Neuronal stem cell (in vitro differentiated cells): ENCODE measurements at regions not wholly inside any gene's neighbourhood (a gene's known extent, or its start where the extent isn't known, plus 50 kb on each side); places are given as distances from the start of the nearest gene placed in this dataset.
A peak's percentile ranks its signal among the peaks of the same experiment; 100 is the strongest.

ENCODE experiments used
- DNase-seq: peaks from one replicate; pipeline ENCODE4 v3.0.0-alpha.2; 2013; ENCODE audit warnings: low spot score
- H2AFZ ChIP-seq: one replicate; pipeline ENCODE4 v1.6.1; 2013; ENCODE audit warnings: mild to moderate bottlenecking, low read length, inconsistent platforms
- H2AK5ac ChIP-seq: 2 replicates; pipeline ENCODE4 v1.6.1; 2013; ENCODE audit warnings: low read depth, mild to moderate bottlenecking, inconsistent platforms, low read length, moderate library complexity, mixed read lengths
- H2BK120ac ChIP-seq: 2 replicates; pipeline ENCODE4 v1.6.1; 2013; ENCODE audit warnings: low read depth, mild to moderate bottlenecking, inconsistent platforms, low read length, moderate library complexity, mixed read lengths
- H2BK12ac ChIP-seq: one replicate; pipeline ENCODE4 v1.6.1; 2013; ENCODE audit warnings: low read length, inconsistent platforms
- H2BK15ac ChIP-seq: 2 replicates; pipeline ENCODE4 v1.6.1; 2013; ENCODE audit warnings: mild to moderate bottlenecking, low read length, inconsistent platforms, mixed read lengths
- H2BK5ac ChIP-seq: one replicate; pipeline ENCODE4 v1.6.1; 2013; ENCODE audit warnings: inconsistent platforms, mild to moderate bottlenecking, low read length, moderate library complexity
- H3K14ac ChIP-seq: one replicate; pipeline ENCODE4 v1.6.1; 2013; ENCODE audit warnings: low read length, inconsistent platforms
- H3K18ac ChIP-seq: 2 replicates; pipeline ENCODE4 v1.6.1; 2013; ENCODE audit warnings: low read length, inconsistent platforms
- H3K23ac ChIP-seq: 2 replicates; pipeline ENCODE4 v1.6.1; 2013; ENCODE audit warnings: low read depth, mild to moderate bottlenecking, mixed read lengths, low read length, inconsistent platforms; ENCODE audit not compliant: poor library complexity
- H3K27ac ChIP-seq: replicated peaks from 3 replicates; pipeline ENCODE4 v1.5.1; 2013; ENCODE audit warnings: low read length, inconsistent platforms
- H3K27me3 ChIP-seq, 3 experiments: 2 replicates each; pipeline ENCODE4 v1.6.1; 2013; ENCODE audit warnings: low read length in 3 of 3, mild to moderate bottlenecking in 2 of 3, inconsistent platforms in 1 of 3, low read depth in 1 of 3, mixed read lengths in 1 of 3, moderate library complexity in 1 of 3; ENCODE audit not compliant: control insufficient read depth in 3 of 3, insufficient read depth in 3 of 3
- H3K36me3 ChIP-seq, 2 donors: replicated peaks in 1 of 2; 2 replicates each; pipeline ENCODE4 v1.6.1; 2013; ENCODE audit warnings: low read length in 2 of 2; ENCODE audit not compliant: control insufficient read depth in 2 of 2, insufficient read depth in 2 of 2
- H3K4ac ChIP-seq: 2 replicates; pipeline ENCODE4 v1.6.1; 2013; ENCODE audit warnings: inconsistent platforms, mild to moderate bottlenecking, low read length, moderate library complexity
- H3K4me1 ChIP-seq, 2 donors: 1 replicate in 1 of 2; 2 replicates in 1 of 2; pipeline ENCODE4 v1.6.1; 2013; ENCODE audit warnings: low read length in 2 of 2, low read depth in 1 of 2; ENCODE audit not compliant: control insufficient read depth in 2 of 2, insufficient read depth in 1 of 2
- H3K4me2 ChIP-seq: one replicate; pipeline ENCODE4 v1.6.1; 2013; ENCODE audit warnings: mild to moderate bottlenecking, low read length, inconsistent platforms; ENCODE audit not compliant: insufficient read depth, poor library complexity, severe bottlenecking
- H3K4me3 ChIP-seq, 2 donors: 2 replicates each; pipeline ENCODE4 v1.5.1; 2013; ENCODE audit warnings: low read length in 2 of 2, mild to moderate bottlenecking in 2 of 2, inconsistent platforms in 1 of 2, moderate library complexity in 1 of 2
- H3K79me1 ChIP-seq: one replicate; pipeline ENCODE4 v1.6.1; 2013; ENCODE audit warnings: low read depth, mild to moderate bottlenecking, inconsistent platforms, low read length, moderate library complexity
- H3K9ac ChIP-seq: one replicate; pipeline ENCODE4 v1.6.1; 2013; ENCODE audit warnings: mild to moderate bottlenecking, low read depth, low read length, inconsistent platforms; ENCODE audit not compliant: poor library complexity
- H3K9me3 ChIP-seq, 2 donors: replicated peaks in 1 of 2; 2 replicates each; pipeline versions ENCODE3 to v1.6.1; 2013; ENCODE audit warnings: low read length in 2 of 2, mild to moderate bottlenecking in 2 of 2, inconsistent platforms in 1 of 2, low read depth in 1 of 2, mixed read lengths in 1 of 2, moderate library complexity in 1 of 2; ENCODE audit not compliant: control insufficient read depth in 2 of 2, insufficient read depth in 1 of 2
- H4K8ac ChIP-seq: one replicate; pipeline ENCODE4 v1.6.1; 2013; ENCODE audit warnings: low read depth, mild to moderate bottlenecking, inconsistent platforms, low read length, moderate library complexity
- H4K91ac ChIP-seq: one replicate; pipeline ENCODE4 v1.6.1; 2013; ENCODE audit warnings: low read length, low read depth, mild to moderate bottlenecking, inconsistent platforms; ENCODE audit not compliant: poor library complexity
- WGBS, 2 donors: extraction: QIAGEN DNeasy Blood & Tissue Kit; methylation state at CpG; one replicate each; pipeline ENCODE4 v1.1.7; 2013; ENCODE audit warnings: missing lambda C conversion rate in 2 of 2, mixed read lengths in 1 of 2; ENCODE audit not compliant: insufficient read length in 2 of 2, insufficient replicate concordance in 1 of 2; ENCODE audit errors: extremely low coverage in 2 of 2; 5-methylcytosine and 5-hydroxymethylcytosine counted together

- Histone ChIP-seq H3K9ac (no peak overlapping the region), H3K4me1 (peaks cover 0 to 26% of the 10 kb centered on the region in 2 donors), H2BK5ac (no peak overlapping the region), H3K36me3 (no peaks in the 10 kb centered on the region), H2AK5ac (peak overlapping the region; percentile 79), H4K8ac (no peak overlapping the region), H3K79me1 (no peaks in the 10 kb centered on the region), H3K14ac (no peak overlapping the region), H3K4me2 (no peak overlapping the region), H3K4me3 (no peak overlapping the region), H4K91ac (no peak overlapping the region), H3K23ac (no peak overlapping the region), H3K27ac (no peak overlapping the region), H3K27me3 (peaks cover 0 to 5% (median 0%) of the 10 kb centered on the region in 3 experiments), H2AFZ (no peak overlapping the region), H3K4ac (no peak overlapping the region), H2BK120ac (no peak overlapping the region), H2BK15ac (no peak overlapping the region), H3K9me3 (no peaks in the 10 kb centered on the region), H3K18ac (peak overlapping the region; percentile 72), H2BK12ac (no peak overlapping the region)
- WGBS, 2 donors, result no CpG with 5 or more reads among the region's 16 CpGs
- DNase-seq, result no peak
These were observed 209.2 kb upstream of the PPP2R2D start for GRCh38 chr10:131691481-131692090.

DNA sequence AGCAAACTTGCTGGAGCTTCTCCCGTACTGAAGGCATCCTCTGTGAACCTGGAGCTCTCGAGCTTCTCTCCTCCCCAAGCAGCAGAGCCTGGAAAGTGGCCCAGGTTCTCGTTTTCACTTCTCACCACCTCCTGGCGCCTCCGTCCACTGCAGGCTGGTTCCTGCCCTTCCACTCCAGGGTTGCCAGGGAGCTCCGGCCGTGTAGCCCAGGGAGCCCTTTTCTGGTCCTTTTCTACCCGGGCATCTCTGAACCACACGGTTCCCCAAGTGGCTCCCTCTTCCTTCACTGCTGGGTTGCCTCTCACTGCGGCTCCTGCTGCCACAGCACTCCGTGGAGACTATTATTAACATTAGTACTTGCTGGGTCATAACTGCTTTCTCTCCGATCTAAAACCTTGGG is 208.6 kb upstream of the PPP2R2D start:
- no peaks in the 10 kb centered on the region for H3K9me3 ChIP-seq
- peak overlapping the region; percentile 79 for H2AK5ac ChIP-seq
- peak overlapping the region; percentile 75 for H2BK15ac ChIP-seq
- no peak overlapping the region for H2BK12ac ChIP-seq
- H3K27ac ChIP-seq, result no peak overlapping the region
- H3K4ac ChIP-seq, result no peak overlapping the region
- no CpG with 5 or more reads among the region's 12 CpGs for WGBS, 2 donors
- H2AFZ ChIP-seq, result no peak overlapping the region
- no peak overlapping the region for H3K23ac ChIP-seq
- no peak overlapping the region for H2BK5ac ChIP-seq
- no peak overlapping the region for H3K18ac ChIP-seq
- no peak overlapping the region for H3K4me3 ChIP-seq
- no peak for DNase-seq
- no peak overlapping the region for H4K91ac ChIP-seq
- no peak overlapping the region for H3K14ac ChIP-seq
- no peaks in the 10 kb centered on the region for H3K79me1 ChIP-seq
- no peak overlapping the region for H3K4me2 ChIP-seq
- H3K9ac ChIP-seq, result no peak overlapping the region
- peaks cover 0 to 22% of the 10 kb centered on the region in 2 donors for H3K4me1 ChIP-seq
- H4K8ac ChIP-seq, result no peak overlapping the region
- H3K27me3 ChIP-seq, result peaks cover 0 to 3% (median 0%) of the 10 kb centered on the region in 3 experiments
- no peak overlapping the region for H2BK120ac ChIP-seq
- H3K36me3 ChIP-seq, result no peaks in the 10 kb centered on the region

GRCh38 chr10:131692686-131693334 is 208.0 kb upstream of the PPP2R2D start:
- no peaks in the 10 kb centered on the region for H3K36me3 ChIP-seq
- H3K9me3 ChIP-seq, result no peaks in the 10 kb centered on the region
- peak overlapping the region; percentile 54 for H3K4ac ChIP-seq
- no peak overlapping the region for H4K8ac ChIP-seq
- peak overlapping the region; percentile 72 for H3K9ac ChIP-seq
- peak overlapping the region; percentile 63 for H3K14ac ChIP-seq
- no peaks in the 10 kb centered on the region for H3K79me1 ChIP-seq
- H2AFZ ChIP-seq, result no peak overlapping the region
- no peak overlapping the region for H4K91ac ChIP-seq
- no peak overlapping the region for H2BK12ac ChIP-seq
- no CpG with 5 or more reads among the region's 11 CpGs for WGBS, 2 donors
- no peak overlapping the region for H3K27ac ChIP-seq
- no peak for DNase-seq
- H3K18ac ChIP-seq, result peak overlapping the region; percentile 31
- no peak overlapping the region for H2BK15ac ChIP-seq
- H3K4me1 ChIP-seq, result peaks cover 0 to 17% of the 10 kb centered on the region in 2 donors
- H2BK5ac ChIP-seq, result no peak overlapping the region
- no peak overlapping the region for H3K4me2 ChIP-seq
- peaks cover 0 to 3% (median 0%) of the 10 kb centered on the region in 3 experiments for H3K27me3 ChIP-seq
- peak overlapping the region; percentile 25 for H3K23ac ChIP-seq
- no peak overlapping the region for H2BK120ac ChIP-seq
- no peak overlapping the region for H3K4me3 ChIP-seq
- peak overlapping the region; percentile 79 for H2AK5ac ChIP-seq

GRCh38 chr10:131693766-131694165 is 207.0 kb upstream of the PPP2R2D start:
- Histone ChIP-seq H3K79me1 (no peaks in the 10 kb centered on the region), H4K8ac (no peak overlapping the region), H3K9ac (no peak overlapping the region), H3K4me2 (no peak overlapping the region), H2BK5ac (no peak overlapping the region), H3K9me3 (no peaks in the 10 kb centered on the region), H3K18ac (peak overlapping the region; percentile 45), H2AFZ (no peak overlapping the region), H3K4ac (no peak overlapping the region), H2BK15ac (no peak overlapping the region), H3K4me1 (peaks cover 0 to 11% of the 10 kb centered on the region in 2 donors), H4K91ac (no peak overlapping the region), H3K14ac (no peak overlapping the region), H3K4me3 (no peak overlapping the region), H3K23ac (peak overlapping the region; percentile 47), H2BK12ac (no peak overlapping the region), H3K27ac (no peak overlapping the region), H3K36me3 (no peaks in the 10 kb centered on the region), H2BK120ac (peak overlapping the region; percentile 2), H3K27me3 (peaks cover 0 to 3% (median 0%) of the 10 kb centered on the region in 3 experiments), H2AK5ac (no peak overlapping the region)
- no CpG with 5 or more reads among the region's 8 CpGs for WGBS, 2 donors
- DNase-seq, result no peak
